CD4-positive, alpha-beta T cell treated with Interleukin-4 for 4 hours (primary cell): ENCODE measurements at regions not wholly inside any gene's neighbourhood (a gene's known extent, or its start where the extent isn't known, plus 50 kb on each side); places are given as distances from the start of the nearest gene placed in this dataset.

Experiments
- DNase-seq: peaks from one replicate; pipeline ENCODE4 v3.0.0-alpha.2; 2020

DNA sequence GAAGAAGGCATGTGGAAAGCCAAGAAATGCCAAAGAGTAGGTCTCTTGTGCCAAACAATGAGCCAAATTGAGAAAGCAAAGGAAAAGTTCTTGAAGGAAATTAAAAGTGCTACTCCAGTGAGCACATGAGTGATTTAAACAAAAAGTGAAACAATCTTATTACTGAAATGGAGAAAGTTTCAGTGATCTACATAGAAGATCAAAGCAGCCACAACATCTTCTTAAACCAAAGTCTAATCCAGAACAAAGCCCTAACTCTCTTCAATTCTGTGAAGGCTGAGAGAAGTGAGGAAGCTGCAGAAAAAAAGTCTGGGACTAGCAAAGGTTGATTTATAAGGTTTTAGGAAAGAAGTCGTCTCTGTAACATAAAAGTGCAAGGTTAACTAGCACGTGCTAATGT, 259.6 kb downstream of the FLRT2 start:
- DNase-seq, result no peak

DNA sequence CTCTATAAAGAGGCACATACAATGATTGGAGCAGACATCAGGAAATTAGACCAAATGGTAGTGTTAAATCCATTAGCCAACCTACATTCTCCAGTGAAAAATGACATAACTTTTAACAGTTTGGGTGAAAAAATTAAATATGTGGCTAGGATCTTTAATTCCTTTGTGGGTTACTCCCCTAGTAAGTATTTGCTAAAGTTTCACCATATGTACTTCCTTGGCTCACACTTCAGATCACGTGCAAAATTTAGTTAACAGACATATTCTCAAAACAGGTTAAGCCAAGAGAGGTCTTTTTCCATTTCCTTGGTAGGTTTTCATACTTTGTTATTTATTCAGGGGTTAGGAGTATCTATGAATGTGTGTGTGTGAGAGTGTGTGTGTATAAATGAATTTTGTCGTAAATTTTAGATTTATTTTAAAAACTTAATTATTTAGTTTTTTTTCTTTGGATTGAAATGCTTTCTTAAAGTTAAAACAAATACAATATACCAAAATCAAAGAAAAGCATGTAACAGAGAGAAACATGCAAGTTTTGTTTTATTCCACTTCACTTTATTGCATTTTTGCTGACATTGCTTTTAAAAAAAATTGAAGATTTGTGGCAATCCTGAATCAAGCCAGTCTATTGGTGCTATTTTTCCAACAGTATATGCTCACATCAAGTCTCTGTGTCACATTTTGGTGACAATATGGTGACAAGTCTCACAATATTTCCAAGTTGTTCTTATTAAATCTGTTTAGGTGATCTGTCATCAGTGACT, 258.7 kb downstream of the FLRT2 start:
- DNase-seq, result no peak

DNA sequence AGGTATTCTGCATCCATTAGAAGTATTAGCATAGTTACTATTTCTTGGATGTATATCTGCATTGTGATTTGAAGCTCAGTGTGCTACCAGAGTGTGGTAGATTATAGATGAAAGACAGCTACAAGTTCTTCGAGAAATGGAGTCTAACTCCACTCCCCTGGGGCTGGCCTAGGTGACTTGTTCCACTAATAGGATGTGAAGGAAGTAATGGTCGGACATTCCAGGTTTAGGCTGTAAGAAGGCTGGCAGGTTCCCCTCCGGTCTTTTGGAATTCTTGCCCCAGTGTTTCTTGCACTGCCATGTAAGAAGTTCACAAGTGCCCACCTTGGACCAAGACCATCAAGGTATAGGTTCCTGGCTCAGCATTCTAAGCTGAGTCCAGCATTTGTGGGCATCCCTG, 236.4 kb downstream of the FLRT2 start:
- no peak for DNase-seq

DNA sequence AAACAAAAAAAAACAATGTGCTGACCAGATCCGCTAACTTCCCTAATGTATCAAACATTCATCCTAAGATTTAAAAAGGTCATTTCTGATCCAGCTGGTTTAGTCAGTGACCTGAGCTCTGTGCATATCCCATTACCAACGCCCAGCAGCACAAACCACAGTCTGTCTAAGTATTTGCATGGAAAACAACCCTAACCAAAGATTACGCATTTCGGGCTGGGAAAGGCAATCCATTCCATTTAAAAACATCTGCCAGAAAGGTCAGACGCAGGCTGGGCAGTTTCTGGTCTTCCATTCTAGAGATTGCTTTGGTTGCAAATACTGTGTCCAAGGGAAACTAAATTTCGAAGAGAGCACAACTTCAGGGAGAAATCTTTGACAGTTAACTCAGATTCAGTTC, 234.9 kb downstream of the FLRT2 start:
- DNase-seq, result no peak

DNA sequence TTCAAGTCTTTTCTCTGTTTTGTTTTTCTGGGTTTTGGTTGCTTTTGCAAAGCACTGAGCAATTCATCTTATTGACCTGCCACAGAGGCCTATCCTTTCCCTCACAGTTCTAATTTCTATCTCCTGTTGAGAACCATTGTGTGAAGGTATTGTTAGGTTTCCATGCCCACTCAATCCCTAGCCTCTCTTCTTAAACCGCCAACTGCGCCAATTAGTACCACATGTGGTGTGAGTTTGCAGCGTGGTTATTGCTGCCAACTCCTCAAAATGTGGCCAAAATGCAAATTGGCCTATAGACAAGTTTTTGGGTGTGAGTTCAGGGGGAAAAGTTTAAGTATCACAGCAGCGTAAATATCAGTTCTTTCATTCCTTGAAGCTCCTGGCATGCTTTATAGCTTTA, 232.6 kb downstream of the FLRT2 start:
- no peak for DNase-seq

DNA sequence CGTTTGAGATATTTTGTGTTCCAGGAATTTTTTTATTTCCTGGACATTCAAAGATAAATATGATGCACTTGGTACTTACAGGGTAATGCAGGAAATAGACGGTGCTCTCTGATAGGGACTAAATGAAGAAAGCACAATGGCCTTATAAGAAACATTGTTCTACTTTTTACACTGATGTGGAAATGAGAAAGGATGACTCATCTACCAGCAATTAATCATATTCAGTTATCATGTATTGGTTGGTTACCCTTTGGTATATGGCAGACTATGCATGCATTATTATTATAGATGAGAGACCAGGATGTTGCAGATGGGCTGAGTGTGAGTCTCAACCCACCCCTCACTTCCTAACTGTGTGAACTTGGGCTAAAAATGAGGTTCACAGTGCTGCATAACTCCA, 222.2 kb downstream of the FLRT2 start:
- DNase-seq, result no peak

DNA sequence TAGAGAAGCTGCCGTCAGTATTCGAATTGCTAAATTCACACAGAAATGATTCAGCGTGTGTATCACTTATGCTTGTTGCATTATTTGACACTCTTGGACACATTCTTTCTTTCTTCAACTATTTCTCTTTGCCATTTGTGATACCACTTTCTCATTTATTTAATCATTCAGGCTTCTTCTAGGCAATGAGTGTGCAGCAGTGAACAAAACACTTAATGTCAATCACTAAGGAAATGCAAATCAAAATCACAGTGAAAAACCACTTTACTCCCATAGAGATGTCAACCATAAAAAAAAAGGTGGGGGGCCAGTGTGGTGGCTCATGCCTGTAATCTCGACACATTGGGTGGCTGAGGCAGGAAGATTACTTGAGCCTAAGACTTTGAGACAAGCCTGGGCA, 214.6 kb downstream of the FLRT2 start:
- no peak for DNase-seq

DNA sequence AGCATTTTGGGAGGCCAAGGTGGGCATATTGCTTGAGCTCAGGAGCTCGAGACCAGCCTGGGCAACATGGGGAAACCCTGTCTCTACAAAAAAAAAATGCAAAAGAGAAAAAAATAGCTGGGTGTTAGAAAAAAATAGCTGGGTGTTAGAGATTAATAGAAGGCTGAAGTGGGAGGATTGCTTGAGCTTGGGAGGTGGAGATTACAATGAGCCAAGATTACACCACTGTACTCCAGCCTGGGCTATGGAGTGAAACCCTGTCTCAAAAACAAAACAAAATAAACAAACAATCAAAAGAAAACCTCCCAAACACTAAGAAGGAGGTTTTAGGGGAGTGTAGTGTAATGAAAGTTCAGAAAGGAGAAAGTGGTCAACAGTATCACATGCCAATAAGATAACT, 202.1 kb downstream of the FLRT2 start:
- no peak for DNase-seq

DNA sequence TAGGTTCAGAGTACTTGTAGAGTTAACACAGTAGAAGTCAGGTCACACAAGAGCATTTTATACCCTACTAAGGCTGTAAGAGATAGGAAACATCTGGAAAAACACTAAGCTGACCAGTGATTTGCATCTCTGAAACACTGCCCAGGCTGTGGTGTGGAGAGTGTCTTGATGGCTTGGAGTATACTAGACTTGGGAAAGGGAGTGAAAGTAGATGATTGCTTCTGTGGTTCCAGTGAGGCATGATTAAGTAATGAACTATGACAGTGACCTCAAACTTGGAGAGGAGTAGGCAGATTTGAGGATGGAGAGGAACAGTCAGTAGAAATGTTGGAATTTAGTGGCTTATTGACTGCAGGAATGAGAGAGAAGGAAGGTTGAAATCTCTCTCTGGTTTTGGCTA, 201.2 kb downstream of the FLRT2 start:
- DNase-seq, result no peak

DNA sequence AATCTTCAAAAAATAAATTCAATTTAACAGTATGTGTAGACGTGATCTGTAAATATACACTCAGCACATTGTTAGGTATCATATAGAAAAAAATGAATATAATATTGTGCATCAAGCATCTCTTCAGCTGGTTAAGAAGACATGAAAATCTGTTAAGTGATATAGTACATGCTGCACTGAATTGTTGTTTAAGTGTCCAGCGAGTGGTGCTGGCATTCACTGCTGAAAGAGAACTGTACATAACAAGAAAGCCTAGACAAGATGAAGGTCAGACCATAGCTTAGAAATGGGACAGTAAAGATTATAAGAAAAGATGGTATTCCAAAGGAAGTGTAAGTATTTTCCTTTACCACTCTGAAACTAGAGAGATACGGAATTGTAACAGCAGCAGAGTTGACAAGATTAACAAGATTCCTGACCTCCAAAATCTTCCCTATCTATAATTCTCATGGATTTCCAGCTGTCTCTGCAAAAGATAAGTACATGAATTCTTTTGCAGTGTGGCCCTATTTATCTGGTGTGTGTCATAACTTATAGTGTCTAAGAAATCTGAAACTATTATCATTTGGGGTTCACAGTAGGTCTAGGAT, 198.6 kb downstream of the FLRT2 start:
- DNase-seq, result no peak

DNA sequence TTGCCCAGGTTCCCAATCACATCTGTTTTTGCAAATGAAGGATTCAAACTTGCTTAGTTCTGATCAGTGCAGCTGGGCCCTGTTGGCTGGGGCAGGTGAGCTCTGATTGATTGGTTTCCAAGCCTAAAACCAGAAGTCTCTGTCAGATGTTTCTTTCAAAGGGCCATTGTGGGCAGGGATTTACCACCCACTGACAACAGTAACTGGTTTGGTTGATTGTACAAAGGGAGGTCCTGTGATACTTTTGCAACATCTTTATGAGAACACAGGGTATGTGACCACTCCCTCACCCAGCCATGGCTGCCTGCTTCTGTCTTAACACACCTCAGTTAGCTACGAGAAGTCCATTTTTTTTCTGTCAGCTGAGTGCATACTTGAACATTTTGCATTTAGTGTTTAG, 184.1 kb downstream of the FLRT2 start:
- no peak for DNase-seq

DNA sequence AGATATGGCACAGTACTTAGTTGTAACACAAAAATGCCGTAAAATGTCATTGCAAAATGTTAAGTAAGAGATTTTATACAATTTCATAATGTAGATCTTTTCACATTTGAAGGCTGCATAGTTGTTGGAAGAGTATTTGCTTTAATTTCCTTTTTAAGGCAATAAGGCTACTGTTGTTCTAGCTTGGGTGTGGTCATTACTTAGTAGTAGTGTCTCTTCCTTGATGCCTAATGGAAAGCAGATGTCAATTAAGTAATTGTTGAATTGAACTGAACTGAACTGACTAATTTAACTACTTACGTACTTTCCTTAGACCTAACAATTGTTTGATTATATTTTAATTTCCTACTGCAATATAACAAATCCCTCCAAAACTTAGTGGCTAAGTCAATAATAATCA, 181.7 kb downstream of the FLRT2 start:
- DNase-seq, result no peak
